Common myeloid progenitor, CD34-positive (primary cell): ENCODE measurements at regions not wholly inside any gene's neighbourhood (a gene's known extent, or its start where the extent isn't known, plus 50 kb on each side); places are given as distances from the start of the nearest gene placed in this dataset.
"Not testable (repeated sequence)": the region's sequence is repeated elsewhere in the genome, so short reads cannot be mapped to it uniquely, and the experiment has no call there.

ENCODE experiments used
- CTCF ChIA-PET: fragments of 350-600 bp; sonication (Branson Sonifier 250); formaldehyde crosslinking; loops from one replicate; lab custom pipeline; 2021; ENCODE audit warnings: antibody characterized with exemption; lab: Charles Lee
- POLR2A ChIA-PET: fragments of 350-600 bp; sonication (Branson Sonifier 250); formaldehyde crosslinking; loops from one replicate; lab custom pipeline; 2021; ENCODE audit warnings: antibody characterized with exemption; lab: Charles Lee
- DNase-seq, 3 donors: peaks; one replicate each; pipeline versions ENCODE4 v3.0.0 to v3.0.0-alpha.2; 2013
- H3K27ac ChIP-seq, 2 experiments: 1 replicate in 1 of 2; 2 replicates in 1 of 2; pipeline ENCODE4 v1.7.0; 2013; ENCODE audit warnings: inconsistent platforms in 2 of 2, low read length in 2 of 2, mild to moderate bottlenecking in 2 of 2, low read depth in 1 of 2, moderate library complexity in 1 of 2; ENCODE audit not compliant: severe bottlenecking in 2 of 2, insufficient read depth in 1 of 2, poor library complexity in 1 of 2
- H3K27me3 ChIP-seq, 5 experiments: replicated peaks in 2 of 5; 1 replicate in 3 of 5; 2 replicates in 2 of 5; pipeline versions ENCODE4 v1.6.1 to v1.7.0; 2013; ENCODE audit warnings: low read length in 4 of 5, mild to moderate bottlenecking in 2 of 5, moderate library complexity in 2 of 5, inconsistent platforms in 1 of 5; ENCODE audit not compliant: insufficient read depth in 5 of 5, control insufficient read depth in 4 of 5
- H3K36me3 ChIP-seq, 4 experiments: 1 replicate in 2 of 4; 2 replicates in 2 of 4; pipeline versions ENCODE4 v1.6.1 to v1.7.0; 2013; ENCODE audit warnings: low read length in 3 of 4, control low read depth in 1 of 4, mild to moderate bottlenecking in 1 of 4; ENCODE audit not compliant: control insufficient read depth in 4 of 4, insufficient read depth in 4 of 4
- H3K4me1 ChIP-seq, 4 experiments: 1 replicate in 3 of 4; 2 replicates in 1 of 4; pipeline versions ENCODE4 v1.6.1 to v1.7.1; 2013; ENCODE audit warnings: low read length in 3 of 4, mild to moderate bottlenecking in 3 of 4, control low read depth in 1 of 4, inconsistent platforms in 1 of 4, moderate library complexity in 1 of 4; ENCODE audit not compliant: control insufficient read depth in 4 of 4, insufficient read depth in 4 of 4; ENCODE audit errors: control extremely low read depth in 1 of 4
- H3K4me3 ChIP-seq, 7 experiments: 1 replicate in 4 of 7; 2 replicates in 3 of 7; pipeline versions ENCODE4 v1.5.1 to v1.7.0; 2013; ENCODE audit warnings: mild to moderate bottlenecking in 7 of 7, low read length in 6 of 7, moderate library complexity in 6 of 7, inconsistent platforms in 2 of 7, low read depth in 2 of 7, control low read depth in 1 of 7; ENCODE audit not compliant: insufficient read depth in 4 of 7, control insufficient read depth in 1 of 7; ENCODE audit errors: extremely low read depth in 1 of 7
- H3K9me3 ChIP-seq, 5 experiments: 1 replicate in 4 of 5; 2 replicates in 1 of 5; pipeline versions ENCODE4 v1.6.1 to v1.7.1; 2013; ENCODE audit warnings: low read length in 4 of 5, mild to moderate bottlenecking in 2 of 5, inconsistent platforms in 1 of 5, low read depth in 1 of 5, moderate library complexity in 1 of 5; ENCODE audit not compliant: control insufficient read depth in 4 of 5, insufficient read depth in 2 of 5; ENCODE audit errors: control extremely low read depth in 1 of 5
- WGBS: methylation state at CpG from one replicate; pipeline ENCODE4 v1.1.5; 2013; ENCODE audit not compliant: insufficient coverage; 5-methylcytosine and 5-hydroxymethylcytosine counted together

DNA sequence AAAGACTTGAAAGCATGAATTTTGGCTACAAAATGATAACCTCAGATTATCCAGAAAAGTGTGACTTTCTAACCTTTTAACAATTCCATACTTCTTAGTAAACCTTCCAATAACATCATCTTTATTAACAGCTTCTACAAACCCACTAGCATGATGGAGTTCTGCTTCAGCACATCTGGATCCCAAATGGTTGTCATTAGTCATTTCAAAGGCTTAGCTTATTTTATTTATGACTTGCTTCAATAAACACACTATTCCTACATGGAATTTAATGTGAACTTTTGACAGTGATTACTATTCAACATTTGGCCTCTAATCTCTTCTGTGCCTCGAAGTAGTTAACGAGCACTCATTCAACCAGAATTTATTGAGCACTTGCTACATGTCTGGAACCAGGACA is 808.3 kb downstream of the TSN start:
- H3K27me3 ChIP-seq = no peaks in the 10 kb centered on the region
- no peak for DNase-seq
- ChIA-PET CTCF (no interaction called here), POLR2A (no interaction called here)
- no peaks in the 10 kb centered on the region for H3K9me3 ChIP-seq
- 100% methylated on average over 2 of the region's 2 CpGs for WGBS
- no peaks in the 10 kb centered on the region for H3K4me1 ChIP-seq
- H3K4me3 ChIP-seq = no peak overlapping the region
- no peak overlapping the region for H3K27ac ChIP-seq
- no peaks in the 10 kb centered on the region for H3K36me3 ChIP-seq

- no peaks in the 10 kb centered on the region for H3K4me1 ChIP-seq
- no peaks in the 10 kb centered on the region for H3K36me3 ChIP-seq
- POLR2A ChIA-PET = no interaction called here
- H3K9me3 ChIP-seq = no peaks in the 10 kb centered on the region
- H3K4me3 ChIP-seq = no peak overlapping the region
- no peaks in the 10 kb centered on the region for H3K27me3 ChIP-seq
- CTCF ChIA-PET = no interaction called here
- no peak overlapping the region for H3K27ac ChIP-seq
- DNase-seq = no peak
- 100% methylated on average over 1 of the region's 4 CpGs for WGBS
These were observed 809.4 kb downstream of the TSN start for GRCh38 chr2:122564843-122565242.

DNA sequence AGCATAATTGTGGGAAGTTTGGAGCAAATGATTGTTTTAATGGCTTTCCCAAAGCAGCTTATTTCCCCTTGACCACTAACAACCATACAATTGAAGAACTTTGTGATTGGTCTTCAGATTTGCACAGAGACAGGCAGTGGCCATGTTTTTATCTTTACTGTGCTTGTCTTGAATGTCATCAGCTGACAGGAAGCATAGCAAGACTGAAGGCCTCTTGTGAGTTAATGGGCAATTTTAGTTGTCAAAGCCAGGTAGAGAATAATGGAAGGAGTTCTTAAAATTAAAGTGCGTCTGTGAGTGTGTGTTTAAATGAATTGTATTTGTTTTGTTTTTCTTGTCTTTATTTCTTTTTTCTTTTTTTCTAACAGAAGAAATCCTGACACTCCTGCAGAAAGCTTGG is 809.9 kb downstream of the TSN start:
- Histone ChIP-seq H3K9me3 (no peaks in the 10 kb centered on the region), H3K36me3 (no peaks in the 10 kb centered on the region), H3K27me3 (no peaks in the 10 kb centered on the region), H3K27ac (no peak overlapping the region), H3K4me3 (no peak overlapping the region), H3K4me1 (no peaks in the 10 kb centered on the region)
- CTCF ChIA-PET = interaction anchor here (0.8 kb wide), 1 partner anchor 13 kb away, joined by 3 read pairs; no protein-coding TSS in a partner anchor
- POLR2A ChIA-PET = no interaction called here
- no peak for DNase-seq
- WGBS = no CpG with 5 or more reads among the region's 1 CpG

DNA sequence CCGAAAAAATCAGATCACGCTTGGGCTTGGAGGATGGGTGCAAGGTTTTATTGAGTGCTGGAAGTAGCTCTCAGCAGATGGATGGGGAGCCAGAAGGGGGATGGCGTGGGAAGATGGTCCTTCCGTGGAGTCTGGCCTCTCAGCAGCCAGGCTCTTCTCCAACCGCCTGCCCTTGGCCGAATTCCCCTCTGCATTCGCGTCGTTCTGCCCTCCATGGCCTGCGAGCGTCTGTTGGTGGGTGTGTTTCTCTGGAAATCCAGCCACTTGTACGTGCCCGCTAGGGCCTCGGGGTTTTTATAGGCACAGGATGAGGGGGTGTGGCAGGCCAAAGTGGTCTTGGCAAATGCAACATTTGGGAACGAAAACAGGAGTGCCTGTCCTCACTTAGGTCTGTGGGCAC is 815.2 kb downstream of the TSN start:
- ChIA-PET CTCF (no interaction called here), POLR2A (no interaction called here)
- H3K27ac ChIP-seq = no peak overlapping the region
- no peak overlapping the region for H3K4me3 ChIP-seq
- 97% methylated on average over 15 of the region's 15 CpGs for WGBS
- DNase-seq = no peak
- H3K36me3 ChIP-seq = no peaks in the 10 kb centered on the region
- H3K27me3 ChIP-seq = no peaks in the 10 kb centered on the region
- H3K4me1 ChIP-seq = no peaks in the 10 kb centered on the region
- peaks cover 0 to 3% (median 0%) of the 10 kb centered on the region in 5 experiments for H3K9me3 ChIP-seq

GRCh38 chr2:122571471-122571870 is 816.0 kb downstream of the TSN start:
- CTCF ChIA-PET, H3K27ac ChIP-seq, H3K9me3 ChIP-seq, DNase-seq, H3K4me3 ChIP-seq, H3K36me3 ChIP-seq, H3K27me3 ChIP-seq, POLR2A ChIA-PET, H3K4me1 ChIP-seq: not testable (repeated sequence)

- Histone ChIP-seq H3K27me3 (no peaks in the 10 kb centered on the region), H3K36me3 (no peaks in the 10 kb centered on the region), H3K4me3 (no peak overlapping the region), H3K27ac (no peak overlapping the region), H3K9me3 (peaks cover 0 to 3% (median 0%) of the 10 kb centered on the region in 5 experiments), H3K4me1 (no peaks in the 10 kb centered on the region)
- no peak for DNase-seq
- CTCF ChIA-PET = no interaction called here
- POLR2A ChIA-PET = no interaction called here
These were observed 819.6 kb downstream of the TSN start for GRCh38 chr2:122575076-122575475.

- H3K36me3 ChIP-seq = no peaks in the 10 kb centered on the region
- no peaks in the 10 kb centered on the region for H3K4me1 ChIP-seq
- WGBS = 90% methylated on average over 1 of the region's 2 CpGs
- H3K27ac ChIP-seq = no peak overlapping the region
- no peaks in the 10 kb centered on the region for H3K9me3 ChIP-seq
- H3K4me3 ChIP-seq = no peak overlapping the region
- ChIA-PET CTCF (no interaction called here), POLR2A (no interaction called here)
- no peaks in the 10 kb centered on the region for H3K27me3 ChIP-seq
- DNase-seq = no peak
These were observed 827.9 kb downstream of the TSN start for GRCh38 chr2:122583159-122583917.
